ENCODE measurements at regions not wholly inside any gene's neighbourhood (a gene's known extent, or its start where the extent isn't known, plus 50 kb on each side); places are given as distances from the start of the nearest gene placed in this dataset.

- Histone ChIP-seq H3K4me3 (ENCODE audit: low read depth in 2 of 2, low read length in 2 of 2) (no peak overlapping the region), H3K36me3 (ENCODE audit: control insufficient read depth, insufficient read depth, low read length) (no peaks in the 10 kb centered on the region), H3K27ac (ENCODE audit: low read length) (no peak overlapping the region), H3K27me3 (ENCODE audit: control insufficient read depth, insufficient read depth, low read length) (no peaks in the 10 kb centered on the region), H3K4me1 (ENCODE audit: control insufficient read depth, insufficient read depth, low read length) (no peaks in the 10 kb centered on the region), H3K9me3 (ENCODE audit: control insufficient read depth, insufficient read depth, low read depth, low read length) (0 out of 2 replicates have a peak, but pooled peaks cover 7% of the 10 kb centered on the region)
- POLR2A ChIA-PET, result no interaction called here
- no peak for DNase-seq (ENCODE audit: low read depth, low spot score)
- BruUV-seq (replicated peaks), result no TSS peak
- CTCF ChIA-PET, result no interaction called here
- in situ Hi-C loops (cut with HindIII; ENCODE audit: low pct_unique_long_range_greater_than_20kb, low sequenced_read_pairs) (no loop called here), intact Hi-C loops (cut with micrococcal nuclease; ENCODE audit: unreplicated experiment) (no loop called here)
- no peak for ATAC-seq
- TF ChIP-seq REST (IDR thresholded peaks at IDR 0.05; ENCODE audit: insufficient read depth in 1 of 2, low read depth in 2 of 2, low read length in 1 of 2) (no peak), TCF7L2 (IDR thresholded peaks at IDR 0.05; ENCODE audit: low read depth, low read length) (no peak), SIN3A (IDR thresholded peaks at IDR 0.05; ENCODE audit: borderline replicate concordance, insufficient read depth, low read depth, low read length) (no peak), POLR2AphosphoS5 (IDR thresholded peaks at IDR 0.05; ENCODE audit: low read depth, low read length) (no peak)
- TF ChIP-seq, protein P1, sequence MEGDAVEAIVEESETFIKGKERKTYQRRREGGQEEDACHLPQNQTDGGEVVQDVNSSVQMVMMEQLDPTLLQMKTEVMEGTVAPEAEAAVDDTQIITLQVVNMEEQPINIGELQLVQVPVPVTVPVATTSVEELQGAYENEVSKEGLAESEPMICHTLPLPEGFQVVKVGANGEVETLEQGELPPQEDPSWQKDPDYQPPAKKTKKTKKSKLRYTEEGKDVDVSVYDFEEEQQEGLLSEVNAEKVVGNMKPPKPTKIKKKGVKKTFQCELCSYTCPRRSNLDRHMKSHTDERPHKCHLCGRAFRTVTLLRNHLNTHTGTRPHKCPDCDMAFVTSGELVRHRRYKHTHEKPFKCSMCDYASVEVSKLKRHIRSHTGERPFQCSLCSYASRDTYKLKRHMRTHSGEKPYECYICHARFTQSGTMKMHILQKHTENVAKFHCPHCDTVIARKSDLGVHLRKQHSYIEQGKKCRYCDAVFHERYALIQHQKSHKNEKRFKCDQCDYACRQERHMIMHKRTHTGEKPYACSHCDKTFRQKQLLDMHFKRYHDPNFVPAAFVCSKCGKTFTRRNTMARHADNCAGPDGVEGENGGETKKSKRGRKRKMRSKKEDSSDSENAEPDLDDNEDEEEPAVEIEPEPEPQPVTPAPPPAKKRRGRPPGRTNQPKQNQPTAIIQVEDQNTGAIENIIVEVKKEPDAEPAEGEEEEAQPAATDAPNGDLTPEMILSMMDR (IDR thresholded peaks at IDR 0.05), result no peak
Observed at GRCh38 chr18:33854827-33855139, 276.8 kb downstream of the ASXL3 start.

- ATAC-seq (no peak), DNase-seq (ENCODE audit: low read depth, low spot score) (no peak)
- Histone ChIP-seq H3K36me3 (ENCODE audit: control insufficient read depth, insufficient read depth, low read length) (no peaks in the 10 kb centered on the region), H3K27me3 (ENCODE audit: control insufficient read depth, insufficient read depth, low read length) (no peaks in the 10 kb centered on the region), H3K27ac (ENCODE audit: low read length) (no peak overlapping the region), H3K4me3 (ENCODE audit: low read depth in 2 of 2, low read length in 2 of 2) (no peak overlapping the region), H3K4me1 (ENCODE audit: control insufficient read depth, insufficient read depth, low read length) (no peaks in the 10 kb centered on the region), H3K9me3 (ENCODE audit: control insufficient read depth, insufficient read depth, low read depth, low read length) (0 out of 2 replicates have a peak, but pooled peaks cover 7% of the 10 kb centered on the region)
- BruUV-seq (replicated peaks), result no TSS peak
- POLR2A ChIA-PET, result no interaction called here
- intact Hi-C loops (cut with micrococcal nuclease; ENCODE audit: unreplicated experiment), result no loop called here
- no peak for TF ChIP-seq POLR2AphosphoS5 (IDR thresholded peaks at IDR 0.05; ENCODE audit: low read depth, low read length)
- TF ChIP-seq, protein P1 (IDR thresholded peaks at IDR 0.05), result no peak
- no peak for TF ChIP-seq SIN3A (IDR thresholded peaks at IDR 0.05; ENCODE audit: borderline replicate concordance, insufficient read depth, low read depth, low read length)
- no peak for TF ChIP-seq TCF7L2 (IDR thresholded peaks at IDR 0.05; ENCODE audit: low read depth, low read length)
- no peak for TF ChIP-seq REST (IDR thresholded peaks at IDR 0.05; ENCODE audit: insufficient read depth in 1 of 2, low read depth in 2 of 2, low read length in 1 of 2)
- CTCF ChIA-PET, result no interaction called here
- in situ Hi-C loops (cut with HindIII; ENCODE audit: low pct_unique_long_range_greater_than_20kb, low sequenced_read_pairs), result no loop called here
Observed at GRCh38 chr18:33854086-33854826, 276.2 kb downstream of the ASXL3 start.
